H9 (cell line): ENCODE measurements at regions not wholly inside any gene's neighbourhood (a gene's known extent, or its start where the extent isn't known, plus 50 kb on each side); places are given as distances from the start of the nearest gene placed in this dataset.
A peak's percentile ranks its signal among the peaks of the same experiment; 100 is the strongest.

ENCODE experiments used
- DNase-seq: peaks from one replicate; pipeline ENCODE4 v3.0.0-alpha.2; 2017
- H2AFZ ChIP-seq: one replicate; pipeline ENCODE4 v1.6.1; 2013; ENCODE audit warnings: mild to moderate bottlenecking, low read length, control low read depth, moderate library complexity
- H2AK5ac ChIP-seq: 2 replicates; pipeline ENCODE4 v1.6.1; 2013; ENCODE audit warnings: low read length, control low read depth, mixed read lengths; ENCODE audit not compliant: insufficient read length
- H2BK120ac ChIP-seq: one replicate; pipeline ENCODE4 v1.6.1; 2013; ENCODE audit warnings: low read depth, mild to moderate bottlenecking, low read length, control low read depth, inconsistent platforms; ENCODE audit not compliant: poor library complexity, severe bottlenecking
- H2BK12ac ChIP-seq: 2 replicates; pipeline ENCODE4 v1.6.1; 2013; ENCODE audit warnings: low read length, control low read depth, mixed read lengths, low read depth; ENCODE audit not compliant: insufficient read length
- H2BK15ac ChIP-seq: 2 replicates; pipeline ENCODE4 v1.6.1; 2013; ENCODE audit warnings: low read depth, low read length, control low read depth
- H2BK20ac ChIP-seq: one replicate; pipeline ENCODE4 v1.6.1; 2013; ENCODE audit warnings: low read depth, mild to moderate bottlenecking, low read length, control low read depth, inconsistent platforms; ENCODE audit not compliant: poor library complexity, severe bottlenecking
- H2BK5ac ChIP-seq: 2 replicates; pipeline ENCODE4 v1.6.1; 2013; ENCODE audit warnings: low read length, control low read depth, mixed read lengths; ENCODE audit not compliant: insufficient read length
- H3K14ac ChIP-seq: 2 replicates; pipeline ENCODE4 v1.6.1; 2013; ENCODE audit warnings: low read length, control low read depth; ENCODE audit not compliant: insufficient read depth
- H3K18ac ChIP-seq: 2 replicates; pipeline ENCODE4 v1.6.1; 2013; ENCODE audit warnings: low read depth, mild to moderate bottlenecking, mixed read lengths, low read length, control low read depth; ENCODE audit not compliant: insufficient read length
- H3K23ac ChIP-seq: 2 replicates; pipeline ENCODE4 v1.6.1; 2013; ENCODE audit warnings: low read length, control low read depth, mixed read lengths, low read depth; ENCODE audit not compliant: insufficient read length
- H3K23me2 ChIP-seq: 2 replicates; pipeline ENCODE4 v1.6.1; 2013; ENCODE audit warnings: low read depth, mild to moderate bottlenecking, mixed read lengths, low read length, control low read depth; ENCODE audit not compliant: insufficient read length, poor library complexity, severe bottlenecking
- H3K27ac ChIP-seq: 2 replicates; pipeline ENCODE4 v1.5.1; 2013; ENCODE audit warnings: low read length, control low read depth, mixed read lengths, low read depth; ENCODE audit not compliant: insufficient read length
- H3K27me3 ChIP-seq: 2 replicates; pipeline ENCODE4 v1.6.1; 2013; ENCODE audit warnings: low read length, control low read depth, inconsistent platforms; ENCODE audit not compliant: insufficient read depth
- H3K4ac ChIP-seq: 2 replicates; pipeline ENCODE4 v1.6.1; 2013; ENCODE audit warnings: low read depth, mild to moderate bottlenecking, control low read depth, inconsistent platforms, low read length, moderate library complexity
- H3K4me1 ChIP-seq: 2 replicates; pipeline ENCODE4 v1.6.1; 2013; ENCODE audit warnings: low read length, control low read depth, inconsistent platforms; ENCODE audit not compliant: insufficient read depth
- H3K4me2 ChIP-seq: 2 replicates; pipeline ENCODE4 v1.6.1; 2013; ENCODE audit warnings: low read length, control low read depth, mixed read lengths; ENCODE audit not compliant: insufficient read length, insufficient read depth
- H3K56ac ChIP-seq: 2 replicates; pipeline ENCODE4 v1.6.1; 2013; ENCODE audit warnings: low read depth, mild to moderate bottlenecking, mixed read lengths, low read length, control low read depth; ENCODE audit not compliant: insufficient read length
- H3K79me1 ChIP-seq: 2 replicates; pipeline ENCODE4 v1.6.1; 2013; ENCODE audit warnings: low read depth, mild to moderate bottlenecking, moderate library complexity, low read length, control low read depth, inconsistent platforms; ENCODE audit not compliant: insufficient read depth, poor library complexity, severe bottlenecking
- H3K79me2 ChIP-seq: 2 replicates; pipeline ENCODE4 v1.6.1; 2013; ENCODE audit warnings: low read length, control low read depth, inconsistent platforms; ENCODE audit not compliant: insufficient read depth
- H3K9ac ChIP-seq: 2 replicates; pipeline ENCODE4 v1.6.1; 2013; ENCODE audit warnings: low read length, control low read depth, mixed read lengths; ENCODE audit not compliant: insufficient read length; ENCODE audit errors: extremely low read depth
- H3K9me3 ChIP-seq: one replicate; pipeline ENCODE4 v1.6.1; 2013; ENCODE audit warnings: low read depth, low read length, inconsistent platforms; ENCODE audit not compliant: control insufficient read depth
- H3T11ph ChIP-seq: one replicate; pipeline ENCODE4 v1.6.1; 2013; ENCODE audit warnings: mild to moderate bottlenecking, low read length, control low read depth, inconsistent platforms
- H4K20me1 ChIP-seq: one replicate; pipeline ENCODE4 v1.6.1; 2013; ENCODE audit not compliant: control insufficient read depth, insufficient read length, insufficient read depth
- H4K5ac ChIP-seq: 2 replicates; pipeline ENCODE4 v1.6.1; 2013; ENCODE audit warnings: low read depth, mild to moderate bottlenecking, mixed read lengths, low read length, control low read depth; ENCODE audit not compliant: insufficient read length
- H4K8ac ChIP-seq: replicated peaks from 2 replicates; pipeline ENCODE4 v1.6.1; 2013; ENCODE audit warnings: low read length, control low read depth, mixed read lengths, low read depth; ENCODE audit not compliant: insufficient read length
- H4K91ac ChIP-seq: 2 replicates; pipeline ENCODE4 v1.6.1; 2013; ENCODE audit warnings: low read depth, mild to moderate bottlenecking, moderate library complexity, mixed read lengths, low read length, control low read depth; ENCODE audit not compliant: insufficient read length
- H3K27ac Mint-ChIP-seq, 3 experiments: 2 replicates in 2 of 3; 3 replicates in 1 of 3; pipeline ENCODE4 v1.8.0; 2020 to 2021; ENCODE audit warnings: mixed read lengths in 3 of 3, mild to moderate bottlenecking in 1 of 3, moderate library complexity in 1 of 3
- H3K27me3 Mint-ChIP-seq: 2 replicates; pipeline ENCODE4 v1.8.0; 2021; ENCODE audit warnings: low read depth, mild to moderate bottlenecking, moderate library complexity, mixed read lengths
- H3K36me3 Mint-ChIP-seq, 3 experiments: 2 replicates in 2 of 3; 3 replicates in 1 of 3; pipeline ENCODE4 v1.8.0; 2020 to 2021; ENCODE audit warnings: low read depth in 3 of 3, mixed read lengths in 3 of 3; ENCODE audit not compliant: insufficient read depth in 1 of 3
- H3K4me1 Mint-ChIP-seq, 2 experiments: 2 replicates each; pipeline ENCODE4 v1.8.0; 2020; ENCODE audit warnings: mixed read lengths in 2 of 2
- H3K4me3 Mint-ChIP-seq, 2 experiments: 2 replicates in 1 of 2; 3 replicates in 1 of 2; pipeline ENCODE4 v1.8.0; 2020 to 2021; ENCODE audit warnings: mild to moderate bottlenecking in 2 of 2, mixed read lengths in 2 of 2, moderate library complexity in 1 of 2
- H3K9me3 Mint-ChIP-seq, 2 experiments: 2 replicates in 1 of 2; 3 replicates in 1 of 2; pipeline ENCODE4 v1.8.0; 2020; ENCODE audit warnings: mild to moderate bottlenecking in 2 of 2, mixed read lengths in 2 of 2, moderate library complexity in 1 of 2
- CTCF ChIP-seq: fragments of 200-600 bp; sonication (generic); conservative IDR thresholded peaks from 3 replicates; pipeline ENCODE4 v1.8.0; 2021; ENCODE audit warnings: antibody characterized with exemption, mild to moderate bottlenecking
- WGBS: extraction: QIAGEN DNeasy Blood & Tissue Kit; methylation state at CpG from one replicate; pipeline ENCODE4 v1.1.7; 2013; ENCODE audit warnings: missing lambda C conversion rate, low lambda C conversion rate, mixed read lengths; ENCODE audit not compliant: insufficient read length; ENCODE audit errors: extremely low coverage; 5-methylcytosine and 5-hydroxymethylcytosine counted together

GRCh38 chr2:160918906-160919503, 241.2 kb upstream of the TANK start:
- H3K23ac ChIP-seq = no peak overlapping the region

More at GRCh38 chr2:160918906-160919503, 241.2 kb upstream of the TANK start:
- H3T11ph ChIP-seq = no peak overlapping the region
- H3K14ac ChIP-seq = no peak overlapping the region
- Mint-ChIP-seq H3K9me3 (peaks cover 10 to 15% of the 10 kb centered on the region in 2 experiments), H3K27me3 (peaks cover 30% of the 10 kb centered on the region), H3K4me3 (no peak overlapping the region), H3K4me1 (peaks cover 19 to 41% of the 10 kb centered on the region in 2 experiments), H3K36me3 (peaks cover 0 to 15% (median 4%) of the 10 kb centered on the region in 3 experiments; a peak in 5 of 7 replicates), H3K27ac (no peak overlapping the region)
- H2AK5ac ChIP-seq = no peak overlapping the region
- H3K23me2 ChIP-seq = no peaks in the 10 kb centered on the region
- H3K18ac ChIP-seq = no peak overlapping the region
- H3K27me3 ChIP-seq = no peaks in the 10 kb centered on the region
- H4K91ac ChIP-seq = no peak overlapping the region
- no peak overlapping the region for H3K4me2 ChIP-seq
- no peak overlapping the region for H4K5ac ChIP-seq
- no peak overlapping the region for H2AFZ ChIP-seq
- H2BK12ac ChIP-seq = no peak overlapping the region
- no peaks in the 10 kb centered on the region for H3K79me1 ChIP-seq
- TF ChIP-seq CTCF = peak; percentile 85
- no peaks in the 10 kb centered on the region for H4K20me1 ChIP-seq
- no peak overlapping the region for H3K4ac ChIP-seq
- H3K27ac ChIP-seq = no peak overlapping the region
- no peaks in the 10 kb centered on the region for H3K79me2 ChIP-seq
- no peak overlapping the region for H3K56ac ChIP-seq
- H2BK15ac ChIP-seq = no peak overlapping the region
- H3K9me3 ChIP-seq = no peaks in the 10 kb centered on the region
- H3K4me1 ChIP-seq = 0 out of 2 replicates have a peak, but pooled peaks cover 2% of the 10 kb centered on the region
- no peak overlapping the region for H2BK5ac ChIP-seq
- H3K9ac ChIP-seq = no peak overlapping the region
- H2BK20ac ChIP-seq = no peak overlapping the region
- H4K8ac ChIP-seq = no peak overlapping the region
- no CpG with 5 or more reads among the region's 4 CpGs for WGBS
- H2BK120ac ChIP-seq = no peak overlapping the region
- DNase-seq = peak; percentile 70
